C4-2B (cell line): ENCODE measurements at regions not wholly inside any gene's neighbourhood (a gene's known extent, or its start where the extent isn't known, plus 50 kb on each side); places are given as distances from the start of the nearest gene placed in this dataset.

ENCODE experiments used
- H3K27ac ChIP-seq: fragments of 450-650 bp; 2 replicates; pipeline ENCODE4 v1.5.1; 2017
- CTCF ChIP-seq: fragments of 450-650 bp; conservative IDR thresholded peaks from 2 replicates; pipeline ENCODE4 v1.5.1; 2017; ENCODE audit warnings: mild to moderate bottlenecking
- ZFX ChIP-seq: fragments of 450-650 bp; IDR thresholded peaks from 2 replicates; pipeline ENCODE4 v1.6.1; 2017

DNA sequence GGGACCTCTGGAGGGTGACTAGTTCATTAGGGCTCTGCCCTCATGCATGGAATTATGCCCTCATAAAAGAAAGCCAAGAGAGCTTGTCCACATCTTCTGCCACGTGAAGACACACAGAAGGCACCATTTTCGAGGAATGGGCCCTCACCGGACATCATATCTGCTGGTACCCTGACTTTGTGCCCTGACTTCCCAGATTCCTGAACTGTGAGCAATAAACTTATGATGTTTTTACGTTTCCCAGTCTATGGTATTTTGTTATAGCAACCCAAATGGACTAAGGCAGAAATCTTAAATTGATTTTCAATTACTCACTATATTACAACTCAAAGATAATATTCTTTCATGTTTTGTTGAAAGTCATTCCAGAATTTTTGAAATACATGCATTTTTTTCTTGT lies 163.8 kb upstream of the PAPPA start:
- H3K27ac ChIP-seq = no peak overlapping the region
- TF ChIP-seq ZFX (no peak), CTCF (no peak)

GRCh38 chr9:115992834-115993233 lies 160.8 kb upstream of the PAPPA start:
- TF ChIP-seq CTCF (no peak), ZFX (no peak)

GRCh38 chr9:115997923-115998322 lies 155.7 kb upstream of the PAPPA start:
- no peak overlapping the region for H3K27ac ChIP-seq

More at GRCh38 chr9:115992834-115993233, 160.8 kb upstream of the PAPPA start:
- no peak overlapping the region for H3K27ac ChIP-seq

DNA sequence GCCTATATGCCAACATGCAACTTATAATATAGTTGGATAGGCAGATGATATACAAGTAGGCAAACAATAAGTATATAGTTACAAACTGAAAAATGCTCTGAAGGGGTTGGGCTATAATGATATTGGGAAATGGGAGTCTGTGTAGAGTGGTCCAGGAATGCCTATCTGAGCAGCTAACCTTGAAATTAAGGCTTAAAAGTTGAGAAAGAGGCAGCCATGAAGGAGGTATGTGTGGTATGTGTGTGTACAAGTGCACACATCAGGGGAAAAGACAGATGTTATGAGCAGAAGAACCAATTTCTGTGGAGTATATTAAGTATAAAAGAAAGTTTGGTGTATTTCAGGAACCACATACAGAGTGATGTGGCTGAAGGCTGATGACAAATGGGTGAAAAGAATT lies 154.9 kb upstream of the PAPPA start:
- H3K27ac ChIP-seq = no peak overlapping the region
- no peak for TF ChIP-seq CTCF
- no peak for TF ChIP-seq ZFX

More at GRCh38 chr9:115997923-115998322, 155.7 kb upstream of the PAPPA start:
- no peak for TF ChIP-seq CTCF

GRCh38 chr9:115999498-115999897 lies 154.1 kb upstream of the PAPPA start:
- no peak for TF ChIP-seq ZFX
- TF ChIP-seq CTCF = no peak
- no peak overlapping the region for H3K27ac ChIP-seq

GRCh38 chr9:116000748-116001329 lies 152.8 kb upstream of the PAPPA start:
- no peak for TF ChIP-seq ZFX
- peak; percentile 85 for TF ChIP-seq CTCF
- no peak overlapping the region for H3K27ac ChIP-seq

DNA sequence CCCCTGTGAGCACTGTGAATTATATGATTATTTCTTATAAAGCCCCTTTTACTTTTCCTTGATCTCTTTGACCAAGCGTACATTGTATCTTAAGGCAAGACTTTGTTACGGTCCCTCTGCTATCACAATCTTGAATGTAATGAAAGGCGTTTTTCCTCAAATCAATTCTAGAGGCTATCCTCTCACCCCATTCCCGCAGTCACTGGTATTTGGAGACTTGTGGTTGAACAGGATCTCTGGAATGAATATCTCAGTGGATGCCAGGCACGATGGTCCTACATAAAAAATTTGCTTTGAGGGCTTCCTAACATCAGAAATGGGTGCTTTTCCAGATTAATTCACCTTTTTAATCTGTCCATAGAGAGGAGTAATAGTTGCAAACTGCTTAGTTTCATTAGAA lies 151.4 kb upstream of the PAPPA start:
- no peak for TF ChIP-seq CTCF
- no peak for TF ChIP-seq ZFX
- H3K27ac ChIP-seq = peak overlapping the region; percentile 63; the same call in 1 of the 2 replicates
